Retinal pigment epithelial cell (primary cell): ENCODE measurements at regions not wholly inside any gene's neighbourhood (a gene's known extent, or its start where the extent isn't known, plus 50 kb on each side); places are given as distances from the start of the nearest gene placed in this dataset.

Experiments
- DNase-seq: peaks from one replicate; pipeline ENCODE4 v3.0.0-alpha.2; 2010; ENCODE audit warnings: low read depth
- H3K4me3 ChIP-seq: 2 replicates; pipeline ENCODE4 v1.5.1; 2011; ENCODE audit warnings: mild to moderate bottlenecking, low read length, control low read depth, moderate library complexity
- TF ChIP-seq, protein P1 (sequence below): conservative IDR thresholded peaks from 2 replicates; pipeline ENCODE4 v1.5.1; 2011; ENCODE audit warnings: low read depth, low read length, control low read depth, inconsistent platforms

DNA sequence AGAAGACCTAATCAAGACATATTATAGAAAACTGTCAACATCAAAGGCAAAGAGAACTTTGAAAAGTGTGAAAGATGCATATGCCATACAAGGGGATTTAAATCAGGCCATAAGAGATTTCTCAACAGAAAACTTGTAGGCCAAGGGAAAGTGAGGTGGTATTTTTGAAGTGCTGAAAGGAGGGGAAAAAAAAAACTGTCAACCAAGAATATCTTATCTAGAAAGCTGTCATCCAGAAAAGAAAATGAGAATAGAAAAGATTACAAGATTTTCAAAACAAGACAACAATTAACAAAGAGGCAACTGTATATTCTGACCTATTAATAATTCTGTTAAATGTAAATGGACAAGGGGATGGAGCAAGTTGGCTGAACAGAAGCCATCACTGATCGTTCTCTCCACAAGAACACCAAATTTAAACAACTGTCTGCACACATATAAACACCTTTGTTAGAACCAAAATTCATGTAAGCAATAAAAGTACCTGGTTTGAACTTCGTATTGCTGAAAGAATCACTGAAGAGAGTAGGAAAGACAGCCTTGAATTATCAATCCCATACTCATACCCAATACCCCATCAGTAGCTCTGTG is 880.1 kb upstream of the PCDH9 start:
- no peak for DNase-seq
- H3K4me3 ChIP-seq = no peak overlapping the region
- TF ChIP-seq, protein P1, sequence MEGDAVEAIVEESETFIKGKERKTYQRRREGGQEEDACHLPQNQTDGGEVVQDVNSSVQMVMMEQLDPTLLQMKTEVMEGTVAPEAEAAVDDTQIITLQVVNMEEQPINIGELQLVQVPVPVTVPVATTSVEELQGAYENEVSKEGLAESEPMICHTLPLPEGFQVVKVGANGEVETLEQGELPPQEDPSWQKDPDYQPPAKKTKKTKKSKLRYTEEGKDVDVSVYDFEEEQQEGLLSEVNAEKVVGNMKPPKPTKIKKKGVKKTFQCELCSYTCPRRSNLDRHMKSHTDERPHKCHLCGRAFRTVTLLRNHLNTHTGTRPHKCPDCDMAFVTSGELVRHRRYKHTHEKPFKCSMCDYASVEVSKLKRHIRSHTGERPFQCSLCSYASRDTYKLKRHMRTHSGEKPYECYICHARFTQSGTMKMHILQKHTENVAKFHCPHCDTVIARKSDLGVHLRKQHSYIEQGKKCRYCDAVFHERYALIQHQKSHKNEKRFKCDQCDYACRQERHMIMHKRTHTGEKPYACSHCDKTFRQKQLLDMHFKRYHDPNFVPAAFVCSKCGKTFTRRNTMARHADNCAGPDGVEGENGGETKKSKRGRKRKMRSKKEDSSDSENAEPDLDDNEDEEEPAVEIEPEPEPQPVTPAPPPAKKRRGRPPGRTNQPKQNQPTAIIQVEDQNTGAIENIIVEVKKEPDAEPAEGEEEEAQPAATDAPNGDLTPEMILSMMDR = no peak

DNA sequence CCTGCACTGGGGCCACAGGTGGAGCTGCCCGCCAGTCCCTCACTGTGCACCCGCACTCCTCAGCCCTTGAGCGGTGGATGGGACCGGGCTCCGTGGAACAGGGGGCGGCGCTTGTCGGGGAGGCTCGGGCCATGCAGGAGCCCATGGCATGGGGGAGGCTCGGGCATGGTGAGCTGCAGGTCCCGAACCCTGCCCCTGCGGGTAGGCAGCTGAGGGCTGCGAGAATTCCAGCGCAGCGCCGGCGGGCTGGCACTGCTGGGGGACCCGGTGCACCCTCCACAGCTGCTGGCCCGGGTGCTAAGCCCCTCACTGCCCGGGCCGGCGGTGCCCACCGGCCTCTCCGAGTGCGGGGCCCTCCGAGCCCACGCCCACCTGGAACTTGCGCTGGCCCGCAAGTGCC is 877.5 kb upstream of the PCDH9 start:
- TF ChIP-seq, protein P1 = no peak
- no peak for DNase-seq

DNA sequence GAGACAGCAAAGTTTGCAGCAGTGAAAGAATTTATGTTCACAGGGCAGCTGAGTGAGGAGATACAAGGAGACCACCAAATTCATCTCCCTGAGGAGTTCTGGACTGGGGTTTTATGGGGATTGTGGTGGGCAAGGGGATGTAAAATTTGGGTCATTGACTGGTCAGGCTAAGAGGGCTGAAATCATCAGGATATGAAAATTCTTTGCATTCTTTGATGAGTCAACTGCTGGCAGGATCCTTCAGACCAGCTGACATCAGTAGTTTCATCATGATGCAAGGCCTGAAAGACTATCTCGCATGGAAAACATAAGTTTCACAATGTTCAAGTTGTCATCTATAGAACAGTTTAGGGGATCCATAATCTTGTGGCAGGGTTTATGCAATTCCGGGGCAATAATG is 869.5 kb upstream of the PCDH9 start:
- no peak overlapping the region for H3K4me3 ChIP-seq
- peak; percentile 29 for DNase-seq
- TF ChIP-seq, protein P1 = no peak

More for the DNA sequence above, 877.5 kb upstream of the PCDH9 start:
- no peak overlapping the region for H3K4me3 ChIP-seq

DNA sequence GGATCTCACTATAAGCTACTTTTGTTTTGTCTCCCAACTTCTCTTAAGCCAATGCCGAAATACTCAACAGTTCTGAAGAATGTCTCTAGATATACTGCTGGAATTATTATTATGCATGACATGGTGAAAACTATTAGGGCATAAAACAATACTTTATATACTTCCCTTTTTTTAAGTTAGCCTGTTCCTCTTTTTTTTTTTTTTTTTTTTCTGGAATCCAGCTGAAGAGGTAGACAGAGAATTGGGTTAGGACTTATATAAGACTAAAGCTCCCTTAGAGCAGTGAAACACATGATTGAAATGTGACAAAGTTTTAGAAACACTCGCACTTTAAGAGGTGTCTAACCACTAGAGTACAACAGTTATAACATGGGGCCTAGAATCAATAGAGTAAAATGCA is 850.9 kb upstream of the PCDH9 start:
- no peak for DNase-seq
- TF ChIP-seq, protein P1 = no peak

DNA sequence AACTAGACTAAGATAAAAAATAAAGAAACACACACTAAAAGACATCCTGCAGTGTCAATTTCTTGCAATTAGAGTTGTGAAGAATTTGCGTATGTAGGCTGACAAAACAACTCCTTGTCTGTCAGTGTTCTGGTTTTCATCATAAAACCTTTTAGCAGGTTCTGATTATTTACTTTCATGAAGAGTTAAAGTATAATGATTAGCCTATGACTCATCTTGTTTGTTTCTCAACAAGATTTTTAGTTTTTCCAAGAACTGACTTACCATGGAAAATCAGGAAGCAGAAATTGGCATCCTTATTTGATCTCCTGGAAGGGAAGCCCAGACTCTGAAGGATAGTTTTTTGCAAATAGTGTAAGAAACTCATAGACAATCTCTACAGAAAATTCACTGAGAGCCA is 848.7 kb upstream of the PCDH9 start:
- TF ChIP-seq, protein P1 = no peak
- no peak overlapping the region for H3K4me3 ChIP-seq
- DNase-seq = no peak

More for the DNA sequence above, 850.9 kb upstream of the PCDH9 start:
- H3K4me3 ChIP-seq = no peak overlapping the region

DNA sequence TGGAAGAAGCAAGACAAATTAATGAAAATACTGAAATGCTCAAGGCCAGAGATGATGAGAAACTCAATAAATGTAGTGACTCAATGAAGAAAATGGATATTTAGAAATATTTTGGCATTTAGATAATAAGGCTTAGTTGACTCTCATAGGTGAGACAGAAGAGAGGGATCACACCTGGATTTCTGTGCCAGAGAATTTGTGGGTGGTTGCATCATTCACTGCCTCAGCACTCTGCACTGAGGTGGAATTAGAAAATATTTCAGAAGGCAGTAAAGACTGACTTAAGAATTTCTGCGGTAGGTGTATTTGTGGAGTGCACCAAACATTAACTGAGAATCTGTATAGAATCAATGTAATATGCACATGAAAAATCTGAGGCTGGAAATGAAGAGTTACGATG is 848.3 kb upstream of the PCDH9 start:
- no peak overlapping the region for H3K4me3 ChIP-seq
- TF ChIP-seq, protein P1 = no peak
- DNase-seq = no peak

DNA sequence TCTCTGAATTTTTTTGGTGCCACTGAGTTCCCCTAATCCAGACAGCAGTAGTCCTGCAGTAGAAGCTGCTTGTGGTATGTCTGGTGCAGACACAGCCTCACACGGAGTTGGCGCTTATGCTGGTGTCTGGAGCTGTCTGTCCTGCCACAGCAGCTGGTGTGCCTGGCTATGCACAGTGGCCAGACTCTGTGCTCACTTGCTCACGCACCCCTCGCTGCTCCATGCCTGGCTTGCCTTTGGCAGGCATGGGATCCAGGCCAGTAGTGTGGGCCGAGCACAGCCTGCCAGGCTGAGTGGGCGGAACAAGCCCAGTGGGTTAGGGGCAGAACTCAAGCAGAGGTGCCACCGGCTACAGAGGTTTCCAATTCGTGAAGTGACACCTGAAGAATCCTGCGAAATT is 845.9 kb upstream of the PCDH9 start:
- no peak overlapping the region for H3K4me3 ChIP-seq
- TF ChIP-seq, protein P1 = no peak
- DNase-seq = no peak
